GM12864 (cell line): ENCODE measurements at regions not wholly inside any gene's neighbourhood (a gene's known extent, or its start where the extent isn't known, plus 50 kb on each side); places are given as distances from the start of the nearest gene placed in this dataset.
"Not testable (repeated sequence)": the region's sequence is repeated elsewhere in the genome, so short reads cannot be mapped to it uniquely, and the experiment has no call there.

Source experiments
- DNase-seq: peaks from one replicate; pipeline ENCODE4 v3.0.0-alpha.2; 2011; ENCODE audit warnings: low read depth
- H3K4me3 ChIP-seq: 2 replicates; pipeline ENCODE4 v1.5.1; 2011; ENCODE audit warnings: mild to moderate bottlenecking, low read depth, low read length, control low read depth
- CTCF ChIP-seq: IDR thresholded peaks from 2 replicates; pipeline ENCODE4 v1.5.1; 2011; ENCODE audit warnings: low read depth, mild to moderate bottlenecking, moderate library complexity, low read length, control low read depth, inconsistent platforms; ENCODE audit errors: missing control alignments

GRCh38 chr17:71634376-71634775 lies 486.4 kb upstream of the SOX9 start:
- no peak for TF ChIP-seq CTCF
- H3K4me3 ChIP-seq: no peak overlapping the region
- DNase-seq: no peak

GRCh38 chr17:71635187-71635586 lies 485.6 kb upstream of the SOX9 start:
- DNase-seq: no peak
- no peak for TF ChIP-seq CTCF
- no peak overlapping the region for H3K4me3 ChIP-seq

- TF ChIP-seq CTCF: no peak
- no peak for DNase-seq
- H3K4me3 ChIP-seq: no peak overlapping the region
Observed at GRCh38 chr17:71636644-71637043, 484.2 kb upstream of the SOX9 start.

- no peak overlapping the region for H3K4me3 ChIP-seq
- no peak for TF ChIP-seq CTCF
- no peak for DNase-seq
Observed at GRCh38 chr17:71638668-71639067, 482.2 kb upstream of the SOX9 start.

GRCh38 chr17:71639865-71640264 lies 481.0 kb upstream of the SOX9 start:
- no peak for TF ChIP-seq CTCF
- no peak overlapping the region for H3K4me3 ChIP-seq
- DNase-seq: no peak

GRCh38 chr17:71646890-71647289 lies 473.9 kb upstream of the SOX9 start:
- not testable (repeated sequence) for H3K4me3 ChIP-seq, DNase-seq

- not testable (repeated sequence) for DNase-seq, H3K4me3 ChIP-seq
Observed at GRCh38 chr17:71648342-71648741, 472.5 kb upstream of the SOX9 start.

GRCh38 chr17:71649941-71650350 lies 470.9 kb upstream of the SOX9 start:
- DNase-seq: no peak
- TF ChIP-seq CTCF: no peak
- H3K4me3 ChIP-seq: no peak overlapping the region
